ACC112 (cell line): ENCODE measurements at regions not wholly inside any gene's neighbourhood (a gene's known extent, or its start where the extent isn't known, plus 50 kb on each side); places are given as distances from the start of the nearest gene placed in this dataset.

Experiments
- H2AFZ ChIP-seq: fragments of 200-600 bp; sonication (generic); one replicate; pipeline ENCODE4 v1.6.0; 2017; ENCODE audit warnings: antibody characterized with exemption, low read length; ENCODE audit not compliant: unreplicated experiment
- H3K27ac ChIP-seq: fragments of 200-600 bp; sonication (generic); 2 replicates; pipeline ENCODE4 v1.5.1; 2014; ENCODE audit warnings: low read depth, mild to moderate bottlenecking, antibody characterized with exemption, low read length, moderate library complexity
- H3K27me3 ChIP-seq: fragments of 200-600 bp; sonication (generic); 2 replicates; pipeline ENCODE4 v1.6.1; 2014; ENCODE audit warnings: mild to moderate bottlenecking, antibody characterized with exemption, low read length, moderate library complexity, mixed read lengths; ENCODE audit not compliant: insufficient read depth
- H3K36me3 ChIP-seq: fragments of 200-600 bp; sonication (generic); 2 replicates; pipeline ENCODE4 v1.6.1; 2016; ENCODE audit warnings: mild to moderate bottlenecking, antibody characterized with exemption, low read length, moderate library complexity, mixed read lengths; ENCODE audit not compliant: insufficient read depth
- H3K4me1 ChIP-seq: fragments of 200-600 bp; sonication (generic); one replicate; pipeline ENCODE4 v1.6.1; 2016; ENCODE audit warnings: low read length, mixed read lengths; ENCODE audit not compliant: insufficient read depth, unreplicated experiment, control insufficient read depth
- H3K4me3 ChIP-seq: fragments of 200-600 bp; sonication (generic); 2 replicates; pipeline ENCODE4 v1.5.1; 2014; ENCODE audit warnings: mild to moderate bottlenecking, low read depth, low read length
- H3K79me2 ChIP-seq: fragments of 200-600 bp; sonication (generic); one replicate; pipeline ENCODE4 v1.6.0; 2016; ENCODE audit warnings: low read length; ENCODE audit not compliant: control insufficient read depth, unreplicated experiment, insufficient read depth

- Histone ChIP-seq H3K27ac (no peak overlapping the region), H3K36me3 (no peaks in the 10 kb centered on the region), H3K79me2 (no peaks in the 10 kb centered on the region), H3K4me3 (no peak overlapping the region), H3K4me1 (no peaks in the 10 kb centered on the region), H3K27me3 (no peaks in the 10 kb centered on the region), H2AFZ (no peak overlapping the region)
These were observed 768.7 kb upstream of the NRSN1 start for GRCh38 chr6:23357185-23357766.

- Histone ChIP-seq H3K27me3 (no peaks in the 10 kb centered on the region), H3K36me3 (no peaks in the 10 kb centered on the region), H3K27ac (no peak overlapping the region), H3K79me2 (no peaks in the 10 kb centered on the region), H2AFZ (no peak overlapping the region), H3K4me3 (no peak overlapping the region), H3K4me1 (no peaks in the 10 kb centered on the region)
These were observed 760.3 kb upstream of the NRSN1 start for GRCh38 chr6:23365732-23366131.

- H2AFZ ChIP-seq = no peak overlapping the region
- H3K27ac ChIP-seq = no peak overlapping the region
- H3K36me3 ChIP-seq = no peaks in the 10 kb centered on the region
- no peaks in the 10 kb centered on the region for H3K4me1 ChIP-seq
- no peaks in the 10 kb centered on the region for H3K79me2 ChIP-seq
- no peaks in the 10 kb centered on the region for H3K27me3 ChIP-seq
- no peak overlapping the region for H3K4me3 ChIP-seq
These were observed 758.7 kb upstream of the NRSN1 start for GRCh38 chr6:23367311-23367710.

- Histone ChIP-seq H3K27ac (no peak overlapping the region), H3K79me2 (no peaks in the 10 kb centered on the region), H3K27me3 (no peaks in the 10 kb centered on the region), H3K36me3 (no peaks in the 10 kb centered on the region), H3K4me1 (no peaks in the 10 kb centered on the region), H2AFZ (no peak overlapping the region), H3K4me3 (no peak overlapping the region)
These were observed 757.5 kb upstream of the NRSN1 start for GRCh38 chr6:23368557-23368956.

- H3K27ac ChIP-seq = no peak overlapping the region
- no peaks in the 10 kb centered on the region for H3K27me3 ChIP-seq
- H3K36me3 ChIP-seq = no peaks in the 10 kb centered on the region
- H3K79me2 ChIP-seq = no peaks in the 10 kb centered on the region
- H3K4me3 ChIP-seq = no peak overlapping the region
- no peaks in the 10 kb centered on the region for H3K4me1 ChIP-seq
- no peak overlapping the region for H2AFZ ChIP-seq
These were observed 756.0 kb upstream of the NRSN1 start for GRCh38 chr6:23370051-23370450.

- Histone ChIP-seq H3K27ac (no peak overlapping the region), H3K36me3 (no peaks in the 10 kb centered on the region), H3K4me1 (no peaks in the 10 kb centered on the region), H3K79me2 (no peaks in the 10 kb centered on the region), H3K4me3 (no peak overlapping the region), H3K27me3 (no peaks in the 10 kb centered on the region), H2AFZ (no peak overlapping the region)
These were observed 754.7 kb upstream of the NRSN1 start for GRCh38 chr6:23371132-23371915.

- H3K4me3 ChIP-seq = no peak overlapping the region
- H2AFZ ChIP-seq = no peak overlapping the region
- no peaks in the 10 kb centered on the region for H3K4me1 ChIP-seq
- no peaks in the 10 kb centered on the region for H3K27me3 ChIP-seq
- H3K36me3 ChIP-seq = no peaks in the 10 kb centered on the region
- H3K79me2 ChIP-seq = no peaks in the 10 kb centered on the region
- H3K27ac ChIP-seq = no peak overlapping the region
These were observed 748.2 kb upstream of the NRSN1 start for GRCh38 chr6:23377830-23378229.

- Histone ChIP-seq H3K27me3 (no peaks in the 10 kb centered on the region), H3K27ac (no peak overlapping the region), H3K79me2 (no peaks in the 10 kb centered on the region), H2AFZ (no peak overlapping the region), H3K4me1 (no peaks in the 10 kb centered on the region), H3K36me3 (no peaks in the 10 kb centered on the region), H3K4me3 (no peak overlapping the region)
These were observed 745.5 kb upstream of the NRSN1 start for GRCh38 chr6:23380465-23380864.

- no peak overlapping the region for H3K4me3 ChIP-seq
- H3K27ac ChIP-seq = no peak overlapping the region
- H2AFZ ChIP-seq = no peak overlapping the region
- no peaks in the 10 kb centered on the region for H3K36me3 ChIP-seq
- no peaks in the 10 kb centered on the region for H3K27me3 ChIP-seq
- H3K79me2 ChIP-seq = no peaks in the 10 kb centered on the region
- H3K4me1 ChIP-seq = no peaks in the 10 kb centered on the region
These were observed 737.8 kb upstream of the NRSN1 start for GRCh38 chr6:23388086-23388783.

GRCh38 chr6:23389386-23389785 is 736.6 kb upstream of the NRSN1 start:
- no peak overlapping the region for H3K4me3 ChIP-seq
- H3K27ac ChIP-seq = no peak overlapping the region
- H3K4me1 ChIP-seq = no peaks in the 10 kb centered on the region
- H3K79me2 ChIP-seq = no peaks in the 10 kb centered on the region
- H2AFZ ChIP-seq = no peak overlapping the region
- H3K36me3 ChIP-seq = no peaks in the 10 kb centered on the region
- no peaks in the 10 kb centered on the region for H3K27me3 ChIP-seq

GRCh38 chr6:23390221-23390620 is 735.8 kb upstream of the NRSN1 start:
- Histone ChIP-seq H3K4me3 (no peak overlapping the region), H3K27ac (no peak overlapping the region), H3K27me3 (no peaks in the 10 kb centered on the region), H3K4me1 (no peaks in the 10 kb centered on the region), H2AFZ (no peak overlapping the region), H3K79me2 (no peaks in the 10 kb centered on the region), H3K36me3 (no peaks in the 10 kb centered on the region)
